BLaER1 treated with 17β-estradiol and CSF1 and Interleukin-3, amounts not matched to agents 10 nM and 100 nM (cell line): ENCODE measurements at regions not wholly inside any gene's neighbourhood (a gene's known extent, or its start where the extent isn't known, plus 50 kb on each side); places are given as distances from the start of the nearest gene placed in this dataset.

ENCODE experiments used
- H3K27ac ChIP-seq, 11 experiments: shearing (Covaris generic); formaldehyde crosslinking; 2 replicates each; pipeline ENCODE4 v1.8.1; 2022
- H3K27me3 ChIP-seq, 11 experiments: shearing (Covaris generic); formaldehyde crosslinking; 2 replicates each; pipeline ENCODE4 v1.8.1; 2022
- H3K36me3 ChIP-seq, 11 experiments: shearing (Covaris generic); formaldehyde crosslinking; 2 replicates each; pipeline ENCODE4 v1.8.1; 2022
- H3K4me1 ChIP-seq, 10 experiments: shearing (Covaris generic); formaldehyde crosslinking; 2 replicates each; pipeline ENCODE4 v1.8.1; 2022
- H3K4me2 ChIP-seq, 11 experiments: shearing (Covaris generic); formaldehyde crosslinking; 2 replicates each; pipeline ENCODE4 v1.8.1; 2022
- H3K4me3 ChIP-seq, 10 experiments: shearing (Covaris generic); formaldehyde crosslinking; 2 replicates each; pipeline ENCODE4 v1.8.1; 2022
- H3K9ac ChIP-seq, 11 experiments: shearing (Covaris generic); formaldehyde crosslinking; 2 replicates each; pipeline ENCODE4 v1.8.1; 2022
- H3K9me3 ChIP-seq, 11 experiments: shearing (Covaris generic); formaldehyde crosslinking; replicated peaks in 1 of 11; 2 replicates each; pipeline ENCODE4 v1.8.1; 2022
- H4K20me1 ChIP-seq, 11 experiments: shearing (Covaris generic); formaldehyde crosslinking; 2 replicates each; pipeline ENCODE4 v1.8.1; 2022
- Cebpa-rat ChIP-seq, 11 experiments: shearing (Covaris generic); IDR thresholded peaks; 2 replicates each; pipeline ENCODE4 v1.8.1; 2022

GRCh38 chr10:128852902-128853301 is 614.1 kb upstream of the MGMT start:
- Histone ChIP-seq H3K27ac (no peak overlapping the region), H3K4me2 (no peak overlapping the region), H3K27me3 (no peaks in the 10 kb centered on the region), H4K20me1 (no peaks in the 10 kb centered on the region), H3K4me1 (peaks cover 0 to 7% (median 0%) of the 10 kb centered on the region in 10 experiments; a peak in 2 of 20 replicates), H3K9ac (no peak overlapping the region), H3K4me3 (no peak overlapping the region), H3K9me3 (no peaks in the 10 kb centered on the region), H3K36me3 (no peaks in the 10 kb centered on the region)
- TF ChIP-seq Cebpa-rat (IDR thresholded peaks at IDR 0.05) = no peak

GRCh38 chr10:128853537-128853936 is 613.5 kb upstream of the MGMT start:
- Histone ChIP-seq H3K4me1 (peaks cover 0 to 7% (median 0%) of the 10 kb centered on the region in 10 experiments; a peak in 2 of 20 replicates), H3K27ac (no peak overlapping the region), H3K27me3 (no peaks in the 10 kb centered on the region), H3K36me3 (no peaks in the 10 kb centered on the region), H3K4me2 (no peak overlapping the region), H3K9ac (no peak overlapping the region), H3K9me3 (no peaks in the 10 kb centered on the region), H3K4me3 (no peak overlapping the region), H4K20me1 (no peaks in the 10 kb centered on the region)
- TF ChIP-seq Cebpa-rat (IDR thresholded peaks at IDR 0.05) = no peak

GRCh38 chr10:128854204-128854603 is 612.8 kb upstream of the MGMT start:
- H3K36me3 ChIP-seq = no peaks in the 10 kb centered on the region
- H3K9ac ChIP-seq = no peak overlapping the region
- no peak overlapping the region for H3K27ac ChIP-seq

GRCh38 chr10:128854963-128855362 is 612.1 kb upstream of the MGMT start:
- H3K27ac ChIP-seq = no peak overlapping the region
- H3K9me3 ChIP-seq = no peaks in the 10 kb centered on the region
- peaks cover 0 to 7% (median 0%) of the 10 kb centered on the region in 10 experiments; a peak in 2 of 20 replicates for H3K4me1 ChIP-seq
- H3K4me3 ChIP-seq = no peak overlapping the region
- H3K4me2 ChIP-seq = no peak overlapping the region
- no peak for TF ChIP-seq Cebpa-rat (IDR thresholded peaks at IDR 0.05)
- no peaks in the 10 kb centered on the region for H4K20me1 ChIP-seq
- no peak overlapping the region for H3K9ac ChIP-seq
- H3K36me3 ChIP-seq = no peaks in the 10 kb centered on the region
- H3K27me3 ChIP-seq = no peaks in the 10 kb centered on the region

More at GRCh38 chr10:128854204-128854603, 612.8 kb upstream of the MGMT start:
- no peaks in the 10 kb centered on the region for H4K20me1 ChIP-seq
- no peaks in the 10 kb centered on the region for H3K9me3 ChIP-seq
- TF ChIP-seq Cebpa-rat (IDR thresholded peaks at IDR 0.05) = no peak
- no peak overlapping the region for H3K4me2 ChIP-seq
- no peaks in the 10 kb centered on the region for H3K27me3 ChIP-seq
- no peak overlapping the region for H3K4me3 ChIP-seq
- H3K4me1 ChIP-seq = peaks cover 0 to 7% (median 0%) of the 10 kb centered on the region in 10 experiments; a peak in 2 of 20 replicates

GRCh38 chr10:128855618-128856428 is 611.2 kb upstream of the MGMT start:
- Histone ChIP-seq H3K27me3 (no peaks in the 10 kb centered on the region), H3K36me3 (no peaks in the 10 kb centered on the region), H3K4me2 (no peak overlapping the region), H3K4me1 (peaks cover 0 to 7% (median 0%) of the 10 kb centered on the region in 10 experiments; a peak in 2 of 20 replicates), H3K9ac (no peak overlapping the region), H3K27ac (no peak overlapping the region), H3K9me3 (no peaks in the 10 kb centered on the region), H3K4me3 (no peak overlapping the region), H4K20me1 (no peaks in the 10 kb centered on the region; a peak in 1 of 22 replicates)
- no peak for TF ChIP-seq Cebpa-rat (IDR thresholded peaks at IDR 0.05)

- no peak for TF ChIP-seq Cebpa-rat (IDR thresholded peaks at IDR 0.05)
- Histone ChIP-seq H4K20me1 (no peaks in the 10 kb centered on the region; a peak in 1 of 22 replicates), H3K9ac (no peak overlapping the region), H3K36me3 (no peaks in the 10 kb centered on the region), H3K4me2 (no peak overlapping the region), H3K4me1 (no peaks in the 10 kb centered on the region), H3K27me3 (no peaks in the 10 kb centered on the region), H3K9me3 (no peaks in the 10 kb centered on the region), H3K4me3 (no peak overlapping the region), H3K27ac (no peak overlapping the region)
These were observed 607.2 kb upstream of the MGMT start for GRCh38 chr10:128859738-128860386.

GRCh38 chr10:128860574-128860973 is 606.5 kb upstream of the MGMT start:
- Histone ChIP-seq H3K9ac (no peak overlapping the region), H3K9me3 (no peaks in the 10 kb centered on the region), H3K4me1 (peaks cover 0 to 4% (median 1%) of the 10 kb centered on the region in 10 experiments; a peak in 9 of 20 replicates), H3K4me3 (no peak overlapping the region), H3K27me3 (no peaks in the 10 kb centered on the region), H3K4me2 (no peak overlapping the region), H3K36me3 (no peaks in the 10 kb centered on the region), H3K27ac (no peak overlapping the region), H4K20me1 (no peaks in the 10 kb centered on the region; a peak in 1 of 22 replicates)
- TF ChIP-seq Cebpa-rat (IDR thresholded peaks at IDR 0.05) = no peak

GRCh38 chr10:128861018-128861901 is 605.8 kb upstream of the MGMT start:
- no peaks in the 10 kb centered on the region; a peak in 1 of 22 replicates for H4K20me1 ChIP-seq
- no peak overlapping the region for H3K27ac ChIP-seq
- H3K4me3 ChIP-seq = no peak overlapping the region
- H3K36me3 ChIP-seq = no peaks in the 10 kb centered on the region
- peaks cover 0 to 11% (median 7%) of the 10 kb centered on the region in 10 experiments; a peak in 10 of 20 replicates for H3K4me1 ChIP-seq
- no peaks in the 10 kb centered on the region for H3K27me3 ChIP-seq
- no peaks in the 10 kb centered on the region for H3K9me3 ChIP-seq
- H3K4me2 ChIP-seq = no peak overlapping the region
- no peak overlapping the region for H3K9ac ChIP-seq
- TF ChIP-seq Cebpa-rat (IDR thresholded peaks at IDR 0.05) = no peak

- no peaks in the 10 kb centered on the region for H3K27me3 ChIP-seq
- H3K9ac ChIP-seq = no peak overlapping the region
- H3K4me3 ChIP-seq = no peak overlapping the region
- TF ChIP-seq Cebpa-rat (IDR thresholded peaks at IDR 0.05) = no peak
- H3K9me3 ChIP-seq = no peaks in the 10 kb centered on the region
- no peak overlapping the region for H3K27ac ChIP-seq
- H4K20me1 ChIP-seq = no peaks in the 10 kb centered on the region; a peak in 1 of 22 replicates
- peaks cover 0 to 12% (median 7%) of the 10 kb centered on the region in 10 experiments; a peak in 10 of 20 replicates for H3K4me1 ChIP-seq
- no peak overlapping the region for H3K4me2 ChIP-seq
- H3K36me3 ChIP-seq = no peaks in the 10 kb centered on the region
These were observed 603.6 kb upstream of the MGMT start for GRCh38 chr10:128863411-128863810.
